ENCODE measurements at regions not wholly inside any gene's neighbourhood (a gene's known extent, or its start where the extent isn't known, plus 50 kb on each side); places are given as distances from the start of the nearest gene placed in this dataset.
A peak's percentile ranks its signal among the peaks of the same experiment; 100 is the strongest.

DNA sequence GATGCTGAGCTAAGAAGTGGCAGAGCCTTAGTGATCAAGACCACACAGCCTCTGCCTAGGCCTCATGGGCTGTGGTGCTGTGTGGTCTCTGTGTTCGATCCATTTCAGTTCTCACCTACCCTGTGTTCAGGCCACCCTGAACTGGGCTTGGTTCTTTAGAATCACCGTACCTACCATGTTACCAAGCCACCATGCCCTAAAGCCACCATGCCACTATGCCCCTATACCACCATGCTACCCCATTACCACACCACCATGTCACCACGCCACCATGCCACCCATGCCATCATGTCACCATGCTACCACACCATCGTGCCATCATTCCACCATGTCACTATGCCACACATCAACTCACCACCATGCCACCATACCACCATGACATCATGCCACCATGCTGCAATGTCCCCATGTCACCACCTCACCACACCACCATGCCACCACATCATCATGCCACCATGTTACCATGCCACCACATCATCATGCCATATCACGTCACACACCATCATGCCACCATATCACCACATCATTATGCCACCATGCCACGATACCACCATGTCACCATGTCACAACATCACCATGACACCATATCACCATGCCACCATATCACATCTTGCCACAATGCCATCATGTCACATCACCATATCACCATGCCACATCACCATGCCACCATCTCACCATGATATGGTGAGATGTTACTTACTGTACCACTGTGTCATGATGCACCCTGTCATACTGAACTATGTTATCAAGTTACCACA lies 191.0 kb upstream of the ARL4C start:
- ChIA-PET CTCF (no interaction called here), POLR2A (ENCODE audit: unreplicated experiment) (no interaction called here)
- Histone ChIP-seq H3K9me3 (ENCODE audit: low read length) (no peaks in the 10 kb centered on the region), H3K27ac (ENCODE audit: low read length) (no peak overlapping the region), H3K9ac (ENCODE audit: low read length) (no peak overlapping the region), H3K4me2 (ENCODE audit: low read length) (no peak overlapping the region), H3K36me3 (ENCODE audit: low read depth, low read length) (no peaks in the 10 kb centered on the region), H2AFZ (ENCODE audit: low read length) (no peak overlapping the region), H3K4me3 (ENCODE audit: low read length) (no peak overlapping the region), H3K27me3 (ENCODE audit: low read length) (no peaks in the 10 kb centered on the region), H3K9me2 (replicated peaks; ENCODE audit: low read length) (no peaks in the 10 kb centered on the region), H3K4me1 (ENCODE audit: insufficient read depth, low read length) (peaks cover 34% of the 10 kb centered on the region), H3K79me2 (ENCODE audit: low read length) (no peaks in the 10 kb centered on the region), H4K20me1 (ENCODE audit: low read length) (no peaks in the 10 kb centered on the region), H3F3A (ENCODE audit: low read length, unreplicated experiment) (no peaks in the 10 kb centered on the region)
- BruUV-seq (replicated peaks), result no TSS peak
- DNase-seq, result no peak
- ATAC-seq, result no peak
- intact Hi-C loops (cut with micrococcal nuclease), result no loop called here
- TF ChIP-seq EZH2phosphoT487 (IDR thresholded peaks at IDR 0.05; ENCODE audit: borderline replicate concordance, low read length) (no peak), EZH2 (IDR thresholded peaks at IDR 0.05; ENCODE audit: low read length, unreplicated experiment) (no peak)
- TF ChIP-seq, protein P1, sequence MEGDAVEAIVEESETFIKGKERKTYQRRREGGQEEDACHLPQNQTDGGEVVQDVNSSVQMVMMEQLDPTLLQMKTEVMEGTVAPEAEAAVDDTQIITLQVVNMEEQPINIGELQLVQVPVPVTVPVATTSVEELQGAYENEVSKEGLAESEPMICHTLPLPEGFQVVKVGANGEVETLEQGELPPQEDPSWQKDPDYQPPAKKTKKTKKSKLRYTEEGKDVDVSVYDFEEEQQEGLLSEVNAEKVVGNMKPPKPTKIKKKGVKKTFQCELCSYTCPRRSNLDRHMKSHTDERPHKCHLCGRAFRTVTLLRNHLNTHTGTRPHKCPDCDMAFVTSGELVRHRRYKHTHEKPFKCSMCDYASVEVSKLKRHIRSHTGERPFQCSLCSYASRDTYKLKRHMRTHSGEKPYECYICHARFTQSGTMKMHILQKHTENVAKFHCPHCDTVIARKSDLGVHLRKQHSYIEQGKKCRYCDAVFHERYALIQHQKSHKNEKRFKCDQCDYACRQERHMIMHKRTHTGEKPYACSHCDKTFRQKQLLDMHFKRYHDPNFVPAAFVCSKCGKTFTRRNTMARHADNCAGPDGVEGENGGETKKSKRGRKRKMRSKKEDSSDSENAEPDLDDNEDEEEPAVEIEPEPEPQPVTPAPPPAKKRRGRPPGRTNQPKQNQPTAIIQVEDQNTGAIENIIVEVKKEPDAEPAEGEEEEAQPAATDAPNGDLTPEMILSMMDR (conservative IDR thresholded peaks at IDR 0.05; ENCODE audit: low read depth, low read length), result no peak

GRCh38 chr2:234686088-234686890 lies 189.4 kb upstream of the ARL4C start:
- CTCF ChIA-PET, result no interaction called here
- Histone ChIP-seq H3K4me1 (ENCODE audit: insufficient read depth, low read length) (peaks cover 23% of the 10 kb centered on the region), H3K9me2 (replicated peaks; ENCODE audit: low read length) (no peaks in the 10 kb centered on the region), H3K27me3 (ENCODE audit: low read length) (no peaks in the 10 kb centered on the region), H3K4me3 (ENCODE audit: low read length) (no peak overlapping the region), H2AFZ (ENCODE audit: low read length) (peak overlapping the region; percentile 19; the same call in 1 of the 2 replicates), H3F3A (ENCODE audit: low read length, unreplicated experiment) (no peaks in the 10 kb centered on the region), H3K4me2 (ENCODE audit: low read length) (peak overlapping the region; percentile 38), H3K9ac (ENCODE audit: low read length) (no peak overlapping the region), H3K36me3 (ENCODE audit: low read depth, low read length) (no peaks in the 10 kb centered on the region), H4K20me1 (ENCODE audit: low read length) (no peaks in the 10 kb centered on the region), H3K9me3 (ENCODE audit: low read length) (no peaks in the 10 kb centered on the region), H3K79me2 (ENCODE audit: low read length) (no peaks in the 10 kb centered on the region), H3K27ac (ENCODE audit: low read length) (no peak overlapping the region)
- POLR2A ChIA-PET (ENCODE audit: unreplicated experiment), result interaction anchor here (0.6 kb wide), 1 partner anchor 1967 kb away, joined by 5 read pairs; no protein-coding TSS in a partner anchor
- DNase-seq, result peak; percentile 58
- BruUV-seq (replicated peaks), result no TSS peak
- ATAC-seq, result peak; percentile 50
- intact Hi-C loops (cut with micrococcal nuclease), result no loop called here
- TF ChIP-seq EZH2phosphoT487 (IDR thresholded peaks at IDR 0.05; ENCODE audit: borderline replicate concordance, low read length), result no peak
- TF ChIP-seq EZH2 (IDR thresholded peaks at IDR 0.05; ENCODE audit: low read length, unreplicated experiment), result no peak
- TF ChIP-seq, protein P1 (conservative IDR thresholded peaks at IDR 0.05; ENCODE audit: low read depth, low read length), result no peak

- ChIA-PET CTCF (no interaction called here), POLR2A (ENCODE audit: unreplicated experiment) (no interaction called here)
- H3F3A ChIP-seq (ENCODE audit: low read length, unreplicated experiment), result peaks cover 3% of the 10 kb centered on the region
- peaks cover 23% of the 10 kb centered on the region for H3K4me1 ChIP-seq (ENCODE audit: insufficient read depth, low read length)
- no peak overlapping the region for H2AFZ ChIP-seq (ENCODE audit: low read length)
- H3K9me3 ChIP-seq (ENCODE audit: low read length), result no peaks in the 10 kb centered on the region
- TF ChIP-seq EZH2phosphoT487 (IDR thresholded peaks at IDR 0.05; ENCODE audit: borderline replicate concordance, low read length) (no peak), EZH2 (IDR thresholded peaks at IDR 0.05; ENCODE audit: low read length, unreplicated experiment) (no peak)
- TF ChIP-seq, protein P1 (conservative IDR thresholded peaks at IDR 0.05; ENCODE audit: low read depth, low read length), result no peak
- no peaks in the 10 kb centered on the region for H4K20me1 ChIP-seq (ENCODE audit: low read length)
- no peaks in the 10 kb centered on the region for H3K27me3 ChIP-seq (ENCODE audit: low read length)
- H3K9ac ChIP-seq (ENCODE audit: low read length), result no peak overlapping the region
- no peak overlapping the region for H3K4me3 ChIP-seq (ENCODE audit: low read length)
- BruUV-seq (replicated peaks), result no TSS peak
- H3K9me2 ChIP-seq (replicated peaks; ENCODE audit: low read length), result no peaks in the 10 kb centered on the region
- H3K79me2 ChIP-seq (ENCODE audit: low read length), result no peaks in the 10 kb centered on the region
- no peak overlapping the region for H3K27ac ChIP-seq (ENCODE audit: low read length)
- no peak for ATAC-seq
- no peak overlapping the region for H3K4me2 ChIP-seq (ENCODE audit: low read length)
- intact Hi-C loops (cut with micrococcal nuclease), result no loop called here
- no peak for DNase-seq
- no peaks in the 10 kb centered on the region for H3K36me3 ChIP-seq (ENCODE audit: low read depth, low read length)
Measured at GRCh38 chr2:234684466-234684865, 187.6 kb upstream of the ARL4C start.
